ENCODE measurements at regions not wholly inside any gene's neighbourhood (a gene's known extent, or its start where the extent isn't known, plus 50 kb on each side); places are given as distances from the start of the nearest gene placed in this dataset.
"Not testable (repeated sequence)": the region's sequence is repeated elsewhere in the genome, so short reads cannot be mapped to it uniquely, and the experiment has no call there.

GRCh38 chr7:53121374-53121773, 85.9 kb downstream of the POM121L12 start:
- H3K4me1 ChIP-seq: no peaks in the 10 kb centered on the region
- H3K36me3 ChIP-seq: no peaks in the 10 kb centered on the region
- no peaks in the 10 kb centered on the region for H3K9me3 ChIP-seq
- H3K27me3 ChIP-seq: no peaks in the 10 kb centered on the region
- DNase-seq: no peak
- 68 to 72% methylated on average over 4 of the region's 4 CpGs for WGBS, 2 donors
- no peak for ATAC-seq (ENCODE audit: low FRiP score in 2 of 2)
- no peak overlapping the region for H3K27ac ChIP-seq
- TF ChIP-seq CTCF (IDR thresholded peaks at IDR 0.05): no peak
- TF ChIP-seq POLR2AphosphoS5 (IDR thresholded peaks at IDR 0.05): no peak
- no peak for TF ChIP-seq POLR2A (IDR thresholded peaks at IDR 0.05)
- TF ChIP-seq EP300 (IDR thresholded peaks at IDR 0.05): no peak
- no peak overlapping the region for H3K4me3 ChIP-seq

GRCh38 chr7:53131697-53132096, 96.3 kb downstream of the POM121L12 start:
- no peaks in the 10 kb centered on the region for H3K27me3 ChIP-seq
- DNase-seq (no peak), ATAC-seq (ENCODE audit: low FRiP score in 2 of 2) (no peak)
- WGBS, 2 donors: 44 to 74% methylated on average over 1 of the region's 1 CpG
- no peak overlapping the region for H3K4me3 ChIP-seq
- H3K9me3 ChIP-seq: no peaks in the 10 kb centered on the region
- H3K36me3 ChIP-seq: no peaks in the 10 kb centered on the region
- no peaks in the 10 kb centered on the region for H3K4me1 ChIP-seq
- no peak for TF ChIP-seq CTCF (IDR thresholded peaks at IDR 0.05)
- TF ChIP-seq POLR2AphosphoS5 (IDR thresholded peaks at IDR 0.05): no peak
- no peak for TF ChIP-seq EP300 (IDR thresholded peaks at IDR 0.05)
- TF ChIP-seq POLR2A (IDR thresholded peaks at IDR 0.05): no peak
- no peak overlapping the region for H3K27ac ChIP-seq

- no peaks in the 10 kb centered on the region for H3K9me3 ChIP-seq
- WGBS, 2 donors: 93 to 95% methylated on average over 2 of the region's 2 CpGs
- H3K27me3 ChIP-seq: no peaks in the 10 kb centered on the region
- TF ChIP-seq EP300 (IDR thresholded peaks at IDR 0.05): no peak
- TF ChIP-seq POLR2A (IDR thresholded peaks at IDR 0.05): no peak
- TF ChIP-seq CTCF (IDR thresholded peaks at IDR 0.05): no peak
- no peaks in the 10 kb centered on the region for H3K4me1 ChIP-seq
- no peak overlapping the region for H3K27ac ChIP-seq
- H3K36me3 ChIP-seq: no peaks in the 10 kb centered on the region
- DNase-seq: no peak
- H3K4me3 ChIP-seq: no peak overlapping the region
- no peak for ATAC-seq (ENCODE audit: low FRiP score in 2 of 2)
These were observed 116.1 kb downstream of the POM121L12 start for GRCh38 chr7:53151496-53151895.

GRCh38 chr7:53187184-53187583, 151.8 kb downstream of the POM121L12 start:
- peak in 1 of 2 donors; percentile 59 for DNase-seq

GRCh38 chr7:53191191-53191695, 155.8 kb downstream of the POM121L12 start:
- H3K36me3 ChIP-seq: no peaks in the 10 kb centered on the region
- TF ChIP-seq CTCF (IDR thresholded peaks at IDR 0.05) (no peak), POLR2A (IDR thresholded peaks at IDR 0.05) (no peak), POLR2AphosphoS5 (IDR thresholded peaks at IDR 0.05) (no peak), EP300 (IDR thresholded peaks at IDR 0.05) (no peak)
- no peak overlapping the region for H3K4me3 ChIP-seq
- no peaks in the 10 kb centered on the region for H3K9me3 ChIP-seq
- no peaks in the 10 kb centered on the region for H3K4me1 ChIP-seq
- DNase-seq (no peak), ATAC-seq (ENCODE audit: low FRiP score in 2 of 2) (no peak)
- WGBS, 2 donors: 72 to 79% methylated on average over 3 of the region's 3 CpGs
- H3K27ac ChIP-seq: no peak overlapping the region
- H3K27me3 ChIP-seq: no peaks in the 10 kb centered on the region

More at GRCh38 chr7:53187184-53187583, 151.8 kb downstream of the POM121L12 start:
- not testable (repeated sequence) for H3K9me3 ChIP-seq; H3K27ac ChIP-seq; H3K4me1 ChIP-seq; H3K4me3 ChIP-seq; ATAC-seq (ENCODE audit: low FRiP score in 2 of 2); H3K27me3 ChIP-seq; H3K36me3 ChIP-seq
- 94 to 95% methylated on average over 24 to 26 of the region's 27 CpGs for WGBS, 2 donors
